A549 (cell line): ENCODE measurements at regions not wholly inside any gene's neighbourhood (a gene's known extent, or its start where the extent isn't known, plus 50 kb on each side); places are given as distances from the start of the nearest gene placed in this dataset.

ENCODE experiments used
- ATAC-seq, 2 experiments: fragments of 200-7000 bp in 1 of 2; fragments of >200 bp in 1 of 2; cut with Nextera tagmentation in 1 of 2; cut with Tn5 transposase in 1 of 2; 3 replicates each; pipeline versions ENCODE4 v1.8.0 to v1.9.1; 2018 to 2020; ENCODE audit warnings: mild to moderate bottlenecking in 1 of 2, moderate library complexity in 1 of 2
- CTCF ChIA-PET: fragments of 300-600 bp; sonication (Branson Sonifier 250); formaldehyde crosslinking; extraction: SDS; loops from one replicate; lab custom pipeline; 2021; ENCODE audit warnings: antibody characterized with exemption, inconsistent platforms; lab: Yijun Ruan, JAX
- POLR2A ChIA-PET: fragments of 350-600 bp; formaldehyde crosslinking; extraction: SDS; loops from one replicate; lab custom pipeline; 2021; ENCODE audit warnings: antibody characterized with exemption, inconsistent platforms; lab: Yijun Ruan, JAX
- DNase-seq, 2 experiments: peaks; one replicate each; pipeline versions ENCODE4 v3.0.0 to v3.0.0-alpha.2; 2011 to 2016; ENCODE audit warnings: low read depth in 1 of 2, low spot score in 1 of 2
- FAIRE-seq: peaks from 2 replicates; lab custom pipeline; 2011; peaks lifted over from hg19 to GRCh38; lab: Jason Lieb, UNC
- H3K27ac ChIP-seq, 2 experiments: fragments of >200 bp; sonication (Bioruptor Twin); formaldehyde crosslinking; 3 replicates each; pipeline ENCODE4 v1.5.1; 2016 to 2017
- H3K4me1 ChIP-seq: fragments of >200 bp; sonication (Bioruptor Twin); formaldehyde crosslinking; 3 replicates; pipeline ENCODE4 v1.6.1; 2016
- H3K4me2 ChIP-seq: fragments of >200 bp; sonication (Bioruptor Twin); formaldehyde crosslinking; 3 replicates; pipeline ENCODE4 v1.6.1; 2016
- H3K4me3 ChIP-seq: fragments of >200 bp; sonication (Bioruptor Twin); formaldehyde crosslinking; 3 replicates; pipeline ENCODE4 v1.5.1; 2016
- H3K9me3 ChIP-seq: fragments of >200 bp; sonication (Bioruptor Twin); formaldehyde crosslinking; 3 replicates; pipeline ENCODE4 v1.6.1; 2016
- BHLHE40 ChIP-seq: IDR thresholded peaks from 2 replicates; pipeline ENCODE4 v1.6.1; 2012; ENCODE audit warnings: low read depth, low read length, inconsistent platforms
- CHD4 ChIP-seq: fragments of 200-600 bp; sonication (generic); IDR thresholded peaks from 2 replicates; pipeline ENCODE4 v1.6.1; 2016; ENCODE audit warnings: antibody characterized with exemption, mild to moderate bottlenecking, borderline replicate concordance
- EHF ChIP-seq: fragments of 250-450 bp; sonication (Bioruptor Pico); IDR thresholded peaks from 2 replicates; pipeline ENCODE4 v1.5.0; 2020; ENCODE audit warnings: mild to moderate bottlenecking
- EHMT2 ChIP-seq: fragments of 200-600 bp; sonication (generic); IDR thresholded peaks from 2 replicates; pipeline ENCODE4 v1.6.1; 2016; ENCODE audit warnings: antibody characterized with exemption, low read depth, mild to moderate bottlenecking, moderate library complexity
- EP300 ChIP-seq, 2 experiments: fragments of >200 bp; sonication (Bioruptor Twin); formaldehyde crosslinking; IDR thresholded peaks; 2 replicates in 1 of 2; 3 replicates in 1 of 2; pipeline ENCODE4 v1.6.1; 2016 to 2017
- FOSB ChIP-seq: fragments of 250-450 bp; sonication (Bioruptor Pico); IDR thresholded peaks from 2 replicates; pipeline ENCODE4 v1.5.0; 2020; ENCODE audit warnings: mild to moderate bottlenecking, moderate library complexity
- FOSL2 ChIP-seq, 2 experiments: fragments of 450-650 bp in 1 of 2; fragments of >200 bp in 1 of 2; sonication (Bioruptor Twin) in 1 of 2; formaldehyde crosslinking; IDR thresholded peaks; 2 replicates each; pipeline versions ENCODE4 v1.5.0 to v1.6.1; 2016 to 2020; ENCODE audit warnings: mild to moderate bottlenecking in 1 of 2, moderate library complexity in 1 of 2
- HEYL ChIP-seq: fragments of 250-450 bp; sonication (Bioruptor Pico); IDR thresholded peaks from 2 replicates; pipeline ENCODE4 v1.8.0; 2021; ENCODE audit warnings: mild to moderate bottlenecking, moderate library complexity
- HOXB5 ChIP-seq: fragments of 250-450 bp; sonication (Bioruptor Pico); IDR thresholded peaks from 2 replicates; pipeline ENCODE4 v1.5.0; 2020; ENCODE audit warnings: mild to moderate bottlenecking, moderate library complexity
- KDM1A ChIP-seq: fragments of 200-600 bp; sonication (generic); IDR thresholded peaks from 2 replicates; pipeline ENCODE4 v1.6.1; 2016; ENCODE audit warnings: low read depth, mild to moderate bottlenecking
- MAFK ChIP-seq: fragments of 450-650 bp; IDR thresholded peaks from 2 replicates; pipeline ENCODE4 v1.6.1; 2014; ENCODE audit not compliant: partially characterized antibody
- MAZ ChIP-seq: fragments of 150-350 bp; IDR thresholded peaks from 2 replicates; pipeline ENCODE4 v1.6.1; 2014; ENCODE audit warnings: antibody characterized with exemption, low read depth, low read length, borderline replicate concordance
- NFE2L2 ChIP-seq: fragments of 150-350 bp; conservative IDR thresholded peaks from 2 replicates; pipeline ENCODE4 v1.6.1; 2014; ENCODE audit warnings: low read length
- PHF8 ChIP-seq: fragments of 200-600 bp; sonication (generic); IDR thresholded peaks from 2 replicates; pipeline ENCODE4 v1.6.1; 2016; ENCODE audit warnings: low read depth, mild to moderate bottlenecking, antibody characterized with exemption, moderate library complexity, borderline replicate concordance
- POLR2A ChIP-seq: IDR thresholded peaks from 2 replicates; pipeline ENCODE4 v1.6.1; 2012; ENCODE audit warnings: mild to moderate bottlenecking, low read length
- POLR2AphosphoS2 ChIP-seq: conservative IDR thresholded peaks from 2 replicates; pipeline ENCODE4 v1.6.1; 2012; ENCODE audit warnings: low read length, improper control_type of control experiment, inconsistent platforms
- RAD21 ChIP-seq, 2 experiments: fragments of >200 bp in 1 of 2; sonication (Bioruptor Twin) in 1 of 2; formaldehyde crosslinking in 1 of 2; IDR thresholded peaks in 1 of 2; conservative IDR thresholded peaks in 1 of 2; 2 replicates in 1 of 2; 3 replicates in 1 of 2; pipeline ENCODE4 v1.6.1; 2012 to 2018; ENCODE audit warnings: inconsistent platforms in 1 of 2
- SMC3 ChIP-seq: fragments of >200 bp; sonication (Bioruptor Twin); formaldehyde crosslinking; IDR thresholded peaks from 3 replicates; pipeline ENCODE4 v1.6.1; 2018; ENCODE audit warnings: inconsistent platforms
- SREBF2 ChIP-seq: fragments of 450-650 bp; IDR thresholded peaks from 2 replicates; pipeline ENCODE4 v1.6.1; 2014; ENCODE audit warnings: mild to moderate bottlenecking, moderate library complexity
- ZFP36 ChIP-seq: fragments of 450-650 bp; IDR thresholded peaks from 2 replicates; pipeline ENCODE4 v1.6.1; 2014; ENCODE audit warnings: borderline replicate concordance; ENCODE audit not compliant: partially characterized antibody
- ZNF302 ChIP-seq: fragments of 250-450 bp; sonication (Bioruptor Pico); IDR thresholded peaks from 2 replicates; pipeline ENCODE4 v1.9.0; 2021; ENCODE audit warnings: inconsistent platforms, mild to moderate bottlenecking, moderate library complexity
- ZSCAN20 ChIP-seq: fragments of 250-450 bp; sonication (Bioruptor Pico); IDR thresholded peaks from 2 replicates; pipeline ENCODE4 v1.8.0; 2022; ENCODE audit warnings: mild to moderate bottlenecking, moderate library complexity
- whole genome bisulfite sequencing: methylation state at CpG from one replicate; pipeline ENCODE4 v1.1.6; 2017; ENCODE audit errors: missing lambda C conversion rate; 5-methylcytosine and 5-hydroxymethylcytosine counted together
- TF ChIP-seq, protein P1 (sequence below): IDR thresholded peaks from 2 replicates; pipeline ENCODE4 v1.6.1; 2012
- TF ChIP-seq, protein P2 (sequence below): fragments of >200 bp; sonication (Bioruptor Twin); formaldehyde crosslinking; IDR thresholded peaks from 3 replicates; pipeline ENCODE4 v1.5.1; 2016

DNA sequence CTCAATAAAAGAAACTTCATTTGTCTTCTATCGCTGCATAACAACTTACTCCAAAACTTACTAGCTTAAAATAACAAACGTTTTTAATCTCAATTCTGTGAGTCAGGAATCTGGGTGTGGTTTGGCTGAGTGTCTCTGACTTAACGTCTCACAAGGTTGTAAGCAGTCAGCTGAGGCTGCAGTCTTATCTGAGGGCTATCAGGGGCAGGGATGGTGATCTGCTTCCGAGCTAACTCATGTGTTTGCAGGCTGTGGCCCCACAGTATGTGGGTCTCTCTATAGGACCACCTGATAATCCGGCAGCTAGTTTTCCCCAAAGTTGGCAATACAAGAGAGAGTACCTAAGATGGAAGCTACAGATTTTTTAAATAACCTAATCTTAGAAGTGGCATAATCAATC, 234.2 kb upstream of the FGGY start:
- CTCF ChIA-PET, result interaction anchor here (1.0 to 1.9 kb wide), 2 partner anchors 60 to 637 kb away, joined by 3 to 5 read pairs; no protein-coding TSS in a partner anchor
- H3K4me2 ChIP-seq, result peak overlapping the region; percentile 32; the same call in 2 of the 3 replicates
- peaks cover 23% of the 10 kb centered on the region for H3K4me1 ChIP-seq
- DNase-seq (peak in 1 of 2 experiments; percentile 22), FAIRE-seq (no peak), ATAC-seq (peak in 1 of 2 experiments; percentile 45; a peak in 2 of 6 replicates)
- 42% methylated on average over 5 of the region's 5 CpGs for WGBS
- H3K9me3 ChIP-seq, result no peaks in the 10 kb centered on the region
- H3K27ac ChIP-seq, result peak overlapping the region; percentile 14 to 53; a peak in 1 of 6 replicates
- no peak overlapping the region for H3K4me3 ChIP-seq
- POLR2A ChIA-PET, result no interaction called here
- TF ChIP-seq BHLHE40 (no peak), SREBF2 (no peak), FOSB (CRISPR knock-in tag) (no peak), CHD4 (no peak), POLR2AphosphoS2 (no peak), MAZ (no peak), HOXB5 (CRISPR knock-in tag) (no peak), MAFK (no peak), EHMT2 (no peak), PHF8 (no peak), RAD21 (conservative IDR thresholded peaks at IDR 0.05 in 1 of 2, IDR thresholded peaks at IDR 0.05 in 1 of 2) (no peak), ZNF302 (no peak), EP300 (IDR thresholded peaks at IDR 0.05) (no peak), FOSL2 (IDR thresholded peaks at IDR 0.05) (no peak), FOSL2 (CRISPR knock-in tag; IDR thresholded peaks at IDR 0.05) (no peak), ZSCAN20 (CRISPR knock-in tag) (no peak), KDM1A (no peak), NFE2L2 (no peak), POLR2A (no peak)
- TF ChIP-seq, protein P1, sequence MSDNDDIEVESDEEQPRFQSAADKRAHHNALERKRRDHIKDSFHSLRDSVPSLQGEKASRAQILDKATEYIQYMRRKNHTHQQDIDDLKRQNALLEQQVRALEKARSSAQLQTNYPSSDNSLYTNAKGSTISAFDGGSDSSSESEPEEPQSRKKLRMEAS, result no peak

DNA sequence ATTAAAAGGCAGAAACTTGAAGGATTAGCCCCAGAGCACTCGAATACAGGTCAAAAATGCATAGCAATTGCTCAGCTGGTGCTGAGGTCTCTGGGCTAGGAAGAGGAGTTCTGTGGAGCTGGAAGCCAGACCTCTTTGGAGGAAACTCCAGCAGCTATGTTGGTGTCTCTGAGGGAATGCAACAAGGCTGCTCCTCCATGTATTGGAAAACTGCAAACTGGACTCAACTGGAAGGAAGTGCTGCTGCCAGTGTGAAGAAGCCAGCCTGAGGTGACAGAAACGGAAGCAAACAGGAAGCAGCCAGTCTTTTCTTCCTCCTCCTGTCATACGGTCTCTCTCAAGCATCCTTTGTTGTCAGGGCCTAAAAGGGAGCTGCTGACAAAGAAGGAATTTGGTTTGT, 233.4 kb upstream of the FGGY start:
- CTCF ChIA-PET, result interaction anchor here (1.0 to 1.9 kb wide), 2 partner anchors 60 to 636 kb away, joined by 3 to 5 read pairs; no protein-coding TSS in a partner anchor
- TF ChIP-seq, protein P2, sequence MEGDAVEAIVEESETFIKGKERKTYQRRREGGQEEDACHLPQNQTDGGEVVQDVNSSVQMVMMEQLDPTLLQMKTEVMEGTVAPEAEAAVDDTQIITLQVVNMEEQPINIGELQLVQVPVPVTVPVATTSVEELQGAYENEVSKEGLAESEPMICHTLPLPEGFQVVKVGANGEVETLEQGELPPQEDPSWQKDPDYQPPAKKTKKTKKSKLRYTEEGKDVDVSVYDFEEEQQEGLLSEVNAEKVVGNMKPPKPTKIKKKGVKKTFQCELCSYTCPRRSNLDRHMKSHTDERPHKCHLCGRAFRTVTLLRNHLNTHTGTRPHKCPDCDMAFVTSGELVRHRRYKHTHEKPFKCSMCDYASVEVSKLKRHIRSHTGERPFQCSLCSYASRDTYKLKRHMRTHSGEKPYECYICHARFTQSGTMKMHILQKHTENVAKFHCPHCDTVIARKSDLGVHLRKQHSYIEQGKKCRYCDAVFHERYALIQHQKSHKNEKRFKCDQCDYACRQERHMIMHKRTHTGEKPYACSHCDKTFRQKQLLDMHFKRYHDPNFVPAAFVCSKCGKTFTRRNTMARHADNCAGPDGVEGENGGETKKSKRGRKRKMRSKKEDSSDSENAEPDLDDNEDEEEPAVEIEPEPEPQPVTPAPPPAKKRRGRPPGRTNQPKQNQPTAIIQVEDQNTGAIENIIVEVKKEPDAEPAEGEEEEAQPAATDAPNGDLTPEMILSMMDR, result no peak
- TF ChIP-seq HEYL (CRISPR knock-in tag) (no peak), KDM1A (no peak), SMC3 (no peak), NFE2L2 (no peak), EHF (CRISPR knock-in tag) (no peak)
- TF ChIP-seq, all 56 proteins: peak for 0
- H3K4me2 ChIP-seq, result no peak overlapping the region
- DNase-seq (no peak), FAIRE-seq (no peak), ATAC-seq (no peak)
- POLR2A ChIA-PET, result interaction anchor here (0.5 kb wide), 1 partner anchor 698 kb away, joined by 3 read pairs; no protein-coding TSS in a partner anchor
- no peak overlapping the region for H3K4me3 ChIP-seq
- peak overlapping the region in 1 of 2 experiments; percentile 46; a peak in 1 of 6 replicates for H3K27ac ChIP-seq
- no peaks in the 10 kb centered on the region for H3K9me3 ChIP-seq
- 78% methylated on average over 3 of the region's 3 CpGs for WGBS
- peaks cover 15% of the 10 kb centered on the region for H3K4me1 ChIP-seq

DNA sequence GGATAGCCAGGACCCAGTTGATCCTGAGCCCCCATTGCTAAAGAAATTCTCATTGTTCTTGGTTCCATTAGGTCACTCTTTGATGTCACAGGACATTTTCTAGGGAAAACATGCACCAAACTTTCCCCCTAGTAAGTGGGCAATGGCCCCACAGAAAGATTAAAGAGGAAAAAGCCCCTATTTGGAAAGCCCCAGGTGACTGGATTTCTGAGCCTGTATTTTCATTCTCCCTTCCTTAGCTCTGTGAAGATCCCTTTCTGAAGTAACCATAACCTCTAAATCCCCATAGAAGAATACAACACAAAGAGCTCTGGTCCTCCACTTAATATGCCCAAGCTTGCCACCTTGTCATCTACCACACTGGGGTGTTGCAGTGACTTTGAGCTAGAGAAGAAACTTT, 232.3 kb upstream of the FGGY start:
- ChIA-PET POLR2A (no interaction called here), CTCF (interaction anchor here (1.0 kb wide), 1 partner anchor 14 kb away, joined by 3 read pairs; no protein-coding TSS in a partner anchor)

More for the DNA sequence above, 232.3 kb upstream of the FGGY start:
- no peak for DNase-seq
- Histone ChIP-seq H3K27ac (no peak overlapping the region), H3K4me2 (no peak overlapping the region), H3K4me3 (no peak overlapping the region), H3K4me1 (peaks cover 15% of the 10 kb centered on the region), H3K9me3 (no peaks in the 10 kb centered on the region)
- no peak for FAIRE-seq
- ATAC-seq, result no peak
- TF ChIP-seq ZFP36, result no peak
